ENCODE measurements at regions not wholly inside any gene's neighbourhood (a gene's known extent, or its start where the extent isn't known, plus 50 kb on each side); places are given as distances from the start of the nearest gene placed in this dataset.

GRCh38 chr4:119696963-119697362, 68.4 kb upstream of the PDE5A start:
- DNase-seq = no peak

- DNase-seq = no peak
Measured at GRCh38 chr4:119695216-119695615, 66.6 kb upstream of the PDE5A start.

- DNase-seq = no peak
Measured at GRCh38 chr4:119693126-119693525, 64.5 kb upstream of the PDE5A start.

- no peak for DNase-seq
Measured at GRCh38 chr4:119692001-119692400, 63.4 kb upstream of the PDE5A start.

GRCh38 chr4:119690871-119691270, 62.3 kb upstream of the PDE5A start:
- no peak for DNase-seq

GRCh38 chr4:119688446-119688845, 59.8 kb upstream of the PDE5A start:
- no peak for DNase-seq

- no peak for DNase-seq
Measured at GRCh38 chr4:119684463-119684862, 55.9 kb upstream of the PDE5A start.

GRCh38 chr4:119683518-119683917, 54.9 kb upstream of the PDE5A start:
- DNase-seq = no peak

- no peak for DNase-seq
Measured at GRCh38 chr4:119682099-119682498, 53.5 kb upstream of the PDE5A start.

GRCh38 chr4:119679251-119679650, 50.6 kb upstream of the PDE5A start:
- DNase-seq = no peak

GRCh38 chr4:119678761-119679160, 50.2 kb upstream of the PDE5A start:
- DNase-seq = no peak
